IMR-90 (cell line): ENCODE measurements at regions not wholly inside any gene's neighbourhood (a gene's known extent, or its start where the extent isn't known, plus 50 kb on each side); places are given as distances from the start of the nearest gene placed in this dataset.

Source experiments
- ATAC-seq: fragments of 200-7000 bp; cut with Tn5 transposase; 2 replicates; pipeline ENCODE4 v1.9.1; 2020; ENCODE audit warnings: low read depth, mild to moderate bottlenecking, moderate library complexity
- BruUV-seq: library from RNA; stranded (reverse); fragments of 400-500 nt; replicated peaks from 2 replicates; lab custom pipeline; 2021; lab: Mats Ljungman, UMichigan
- CTCF ChIA-PET: fragments of 300-600 bp; formaldehyde crosslinking; extraction: SDS; loops from one replicate; lab custom pipeline; 2021; ENCODE audit warnings: antibody characterized with exemption; lab: Yijun Ruan, JAX
- POLR2A ChIA-PET: fragments of 300-600 bp; sonication (Branson Sonifier 250); formaldehyde crosslinking; loops from one replicate; lab custom pipeline; 2022; ENCODE audit warnings: antibody characterized with exemption; ENCODE audit not compliant: unreplicated experiment; lab: Charles Lee
- DNase-seq: peaks from one replicate; pipeline ENCODE4 v3.0.0; 2013
- H2AFZ ChIP-seq: replicated peaks from 2 replicates; pipeline ENCODE3; 2013; ENCODE audit warnings: low read length, mild to moderate bottlenecking; ENCODE audit not compliant: poor library complexity
- H2AK5ac ChIP-seq: 2 replicates; pipeline ENCODE4 v1.6.1; 2013; ENCODE audit warnings: low read depth, low read length, inconsistent platforms
- H2AK9ac ChIP-seq: replicated peaks from 2 replicates; pipeline ENCODE3; 2013; ENCODE audit warnings: mild to moderate bottlenecking, low read depth, low read length, moderate library complexity; ENCODE audit not compliant: poor library complexity
- H2BK120ac ChIP-seq: 2 replicates; pipeline ENCODE4 v1.6.1; 2013; ENCODE audit warnings: low read depth, low read length, inconsistent platforms
- H2BK15ac ChIP-seq: 3 replicates; pipeline ENCODE4 v1.6.1; 2013; ENCODE audit warnings: low read depth, low read length, inconsistent platforms
- H2BK20ac ChIP-seq: 2 replicates; pipeline ENCODE4 v1.6.1; 2013; ENCODE audit warnings: low read depth, mild to moderate bottlenecking, inconsistent platforms, low read length, moderate library complexity
- H2BK5ac ChIP-seq: 2 replicates; pipeline ENCODE4 v1.6.1; 2013; ENCODE audit warnings: mild to moderate bottlenecking, low read depth, low read length, inconsistent platforms; ENCODE audit not compliant: poor library complexity, severe bottlenecking
- H3K14ac ChIP-seq: replicated peaks from 2 replicates; pipeline ENCODE4 v1.6.1; 2013; ENCODE audit warnings: low read depth, low read length, inconsistent platforms
- H3K18ac ChIP-seq: 2 replicates; pipeline ENCODE4 v1.6.1; 2013; ENCODE audit warnings: low read depth, low read length, control low read depth
- H3K23ac ChIP-seq: 2 replicates; pipeline ENCODE4 v1.6.1; 2013; ENCODE audit warnings: low read depth, low read length, inconsistent platforms
- H3K27ac ChIP-seq: 2 replicates; pipeline ENCODE4 v1.5.1; 2013; ENCODE audit warnings: mild to moderate bottlenecking, control low read depth, low read length; ENCODE audit not compliant: insufficient read depth
- H3K27me3 ChIP-seq: 2 replicates; pipeline ENCODE4 v1.6.1; 2013; ENCODE audit warnings: low read length; ENCODE audit not compliant: control insufficient read depth, insufficient read depth
- H3K36me3 ChIP-seq: 2 replicates; pipeline ENCODE4 v1.6.1; 2013; ENCODE audit warnings: low read length, mixed read lengths; ENCODE audit not compliant: control insufficient read depth, insufficient read depth
- H3K4ac ChIP-seq: 2 replicates; pipeline ENCODE4 v1.6.1; 2013; ENCODE audit warnings: low read depth, low read length, inconsistent platforms
- H3K4me1 ChIP-seq: 2 replicates; pipeline ENCODE4 v1.6.1; 2013; ENCODE audit warnings: low read length, mixed read lengths; ENCODE audit not compliant: control insufficient read depth, insufficient read depth
- H3K4me2 ChIP-seq: 2 replicates; pipeline ENCODE4 v1.6.1; 2013; ENCODE audit warnings: low read depth, mild to moderate bottlenecking, control low read depth, low read length, moderate library complexity
- H3K4me3 ChIP-seq: 2 replicates; pipeline ENCODE4 v1.5.1; 2013; ENCODE audit warnings: low read depth, mild to moderate bottlenecking, control low read depth, low read length, moderate library complexity; ENCODE audit not compliant: insufficient read depth
- H3K56ac ChIP-seq: 2 replicates; pipeline ENCODE4 v1.6.1; 2013; ENCODE audit warnings: low read length, inconsistent platforms; ENCODE audit not compliant: insufficient read depth; ENCODE audit errors: extremely low read depth
- H3K79me1 ChIP-seq, 2 experiments: 2 replicates each; pipeline ENCODE4 v1.6.1; 2013; ENCODE audit warnings: low read length in 2 of 2, inconsistent platforms in 1 of 2, low read depth in 1 of 2
- H3K9ac ChIP-seq: 2 replicates; pipeline ENCODE4 v1.6.1; 2013; ENCODE audit warnings: low read depth, low read length, control low read depth
- H3K9me1 ChIP-seq: 2 replicates; pipeline ENCODE4 v1.6.1; 2013; ENCODE audit warnings: low read length, inconsistent platforms; ENCODE audit not compliant: insufficient read depth
- H3K9me3 ChIP-seq: 2 replicates; pipeline ENCODE4 v1.6.1; 2013; ENCODE audit warnings: low read length; ENCODE audit not compliant: control insufficient read depth, insufficient read depth
- H4K20me1 ChIP-seq: 2 replicates; pipeline ENCODE4 v1.6.1; 2013; ENCODE audit warnings: low read length, inconsistent platforms; ENCODE audit not compliant: insufficient read depth
- H4K5ac ChIP-seq: 2 replicates; pipeline ENCODE4 v1.6.1; 2013; ENCODE audit warnings: mild to moderate bottlenecking, low read depth, low read length, control low read depth
- H4K8ac ChIP-seq, 2 experiments: 2 replicates each; pipeline ENCODE4 v1.6.1; 2013; ENCODE audit warnings: low read depth in 2 of 2, low read length in 2 of 2, control low read depth in 1 of 2, inconsistent platforms in 1 of 2
- H4K91ac ChIP-seq: 2 replicates; pipeline ENCODE4 v1.6.1; 2013; ENCODE audit warnings: low read depth, low read length, inconsistent platforms; ENCODE audit not compliant: insufficient read depth
- CEBPB ChIP-seq: IDR thresholded peaks from 2 replicates; pipeline ENCODE4 v1.6.1; 2012; ENCODE audit warnings: low read depth, low read length, improper control_type of control experiment
- FOS ChIP-seq: fragments of 150-350 bp; IDR thresholded peaks from 2 replicates; pipeline ENCODE4 v1.6.1; 2016; ENCODE audit warnings: low read depth, low read length
- RFX5 ChIP-seq: IDR thresholded peaks from 2 replicates; pipeline ENCODE4 v1.8.0; 2012; ENCODE audit warnings: low read depth, mild to moderate bottlenecking, low read length, moderate library complexity
- SMC3 ChIP-seq: fragments of 150-350 bp; IDR thresholded peaks from 2 replicates; pipeline ENCODE4 v1.6.1; 2016; ENCODE audit warnings: low read depth, mild to moderate bottlenecking, antibody characterized with exemption, low read length, moderate library complexity
- WGBS, 2 experiments: methylation state at CpG; one replicate each; pipeline versions ENCODE4 v1.1.5 to v1.1.7; 2013; ENCODE audit warnings: missing lambda C conversion rate in 2 of 2; ENCODE audit not compliant: insufficient read length in 1 of 2; ENCODE audit errors: extremely low coverage in 2 of 2; 5-methylcytosine and 5-hydroxymethylcytosine counted together
- dilution Hi-C: fragments of 300-500 bp; cut with HindIII; formaldehyde crosslinking; loops from one replicate; pipeline ENCODE4 v1.14.3; 2018; ENCODE audit warnings: low sequenced_read_pairs; ENCODE audit not compliant: unreplicated experiment
- in situ Hi-C: fragments of 300-500 bp; cut with MboI; formaldehyde crosslinking; loops from 3 replicates; pipeline ENCODE4 v1.14.3; 2019; ENCODE audit warnings: low sequenced_read_pairs, inconsistent platforms, mixed read lengths
- intact Hi-C: fragments of 100-400 bp; cut with micrococcal nuclease; formaldehyde crosslinking; loops from 2 replicates; pipeline ENCODE4 v1.10.0; 2022

DNA sequence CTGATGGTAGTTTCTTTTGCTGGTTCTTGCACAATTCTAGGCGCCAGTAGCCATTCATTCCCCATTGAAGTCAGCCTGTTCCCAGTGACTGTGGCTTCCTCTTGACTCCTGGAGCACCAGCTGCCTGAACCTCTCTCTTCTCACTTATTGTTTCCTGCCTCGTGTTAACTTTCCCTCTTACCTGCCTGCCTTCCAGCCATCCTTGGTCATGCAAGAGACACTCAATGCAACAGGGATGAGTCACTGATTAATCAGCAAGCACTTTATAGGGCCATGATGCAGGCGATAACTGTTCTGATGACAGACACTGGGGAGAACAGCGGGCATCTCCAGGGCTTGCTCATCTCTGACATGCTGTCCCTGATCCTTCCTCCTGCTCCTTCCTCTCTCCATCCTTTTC, 122.0 kb downstream of the PLCE1 start:
- H3K36me3 ChIP-seq, result no peaks in the 10 kb centered on the region
- no peak overlapping the region for H3K27ac ChIP-seq
- no peak overlapping the region; the same call in 1 of the 2 replicates for H2AK5ac ChIP-seq
- no peak overlapping the region for H2BK5ac ChIP-seq
- no peak overlapping the region for H3K9ac ChIP-seq
- H3K14ac ChIP-seq, result no peak overlapping the region
- intact Hi-C loops, result no loop called here
- H2BK120ac ChIP-seq, result no peak overlapping the region
- no peak overlapping the region for H3K4ac ChIP-seq
- H4K20me1 ChIP-seq, result no peaks in the 10 kb centered on the region
- ChIA-PET POLR2A (no interaction called here), CTCF (no interaction called here)
- H3K56ac ChIP-seq, result no peak overlapping the region
- H2BK20ac ChIP-seq, result no peak overlapping the region
- no peak overlapping the region for H3K23ac ChIP-seq
- no peaks in the 10 kb centered on the region for H3K79me1 ChIP-seq
- H3K4me1 ChIP-seq, result no peaks in the 10 kb centered on the region
- in situ Hi-C loops, result no loop called here
- no peak overlapping the region for H3K4me2 ChIP-seq
- 86% methylated on average over 2 of the region's 4 CpGs; no CpG with 5 or more reads in 1 of the 2 experiments for WGBS, 2 experiments
- no peaks in the 10 kb centered on the region for H3K9me3 ChIP-seq
- H3K4me3 ChIP-seq, result no peak overlapping the region
- no peak overlapping the region; the same call in 1 of the 2 replicates for H4K91ac ChIP-seq
- no peaks in the 10 kb centered on the region for H3K27me3 ChIP-seq
- no peak overlapping the region for H3K18ac ChIP-seq
- dilution Hi-C loops, result no loop called here
- no peak overlapping the region for H2AFZ ChIP-seq
- no peak overlapping the region for H4K8ac ChIP-seq
- no peak for TF ChIP-seq SMC3
- TF ChIP-seq FOS, result peak; percentile 33; the same call in 1 of the 2 replicates
- no peak for TF ChIP-seq RFX5
- TF ChIP-seq CEBPB, result 0 out of 2 replicates have a peak, but pooled peaks have one; percentile 7
- peak; percentile 51 for DNase-seq
- BruUV-seq, result no TSS peak
- H2AK9ac ChIP-seq, result no peak overlapping the region
- H4K5ac ChIP-seq, result no peak overlapping the region
- no peaks in the 10 kb centered on the region; the same call in 1 of the 2 replicates for H3K9me1 ChIP-seq
- ATAC-seq, result no peak
- H2BK15ac ChIP-seq, result no peak overlapping the region; the same call in 2 of the 3 replicates
